Rectal smooth muscle tissue (tissue), 1 donor: ENCODE measurements at regions not wholly inside any gene's neighbourhood (a gene's known extent, or its start where the extent isn't known, plus 50 kb on each side); places are given as distances from the start of the nearest gene placed in this dataset.

Experiments used
- H3K27ac ChIP-seq: one replicate; pipeline ENCODE4 v1.7.0; 2013; ENCODE audit warnings: low read depth, low read length, inconsistent platforms
- H3K27me3 ChIP-seq: one replicate; pipeline ENCODE4 v1.7.0; 2013; ENCODE audit warnings: low read length; ENCODE audit not compliant: control insufficient read depth, insufficient read depth
- H3K36me3 ChIP-seq: one replicate; pipeline ENCODE4 v1.7.0; 2013; ENCODE audit warnings: low read length; ENCODE audit not compliant: control insufficient read depth, insufficient read depth
- H3K4me1 ChIP-seq: one replicate; pipeline ENCODE4 v1.7.0; 2013; ENCODE audit warnings: low read length; ENCODE audit not compliant: control insufficient read depth, insufficient read depth
- H3K4me3 ChIP-seq: one replicate; pipeline ENCODE4 v1.7.0; 2013; ENCODE audit warnings: low read length
- H3K9ac ChIP-seq: one replicate; pipeline ENCODE4 v1.7.0; 2013; ENCODE audit warnings: low read length

GRCh38 chr15:94535298-94536048 lies 304.1 kb downstream of the MCTP2 start:
- H3K36me3 ChIP-seq, result no peaks in the 10 kb centered on the region

DNA sequence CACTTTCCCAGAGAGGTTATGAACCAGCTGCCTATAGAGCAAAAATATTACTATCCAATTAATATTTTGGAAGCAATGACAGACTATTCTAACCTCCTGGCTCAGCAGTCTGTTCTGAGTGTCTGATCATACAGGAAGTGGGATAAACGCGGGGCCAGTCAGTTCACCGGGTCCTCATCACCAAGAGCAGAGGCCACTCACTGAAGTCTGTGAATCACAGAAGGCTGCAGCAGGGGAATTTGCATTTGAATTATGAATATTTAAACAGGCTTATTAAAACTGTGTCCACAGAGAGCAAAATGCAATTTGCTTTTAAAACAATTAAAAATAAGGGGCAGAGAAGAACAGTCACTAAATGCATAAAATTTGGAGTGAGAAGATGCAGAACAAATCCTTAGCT lies 305.2 kb downstream of the MCTP2 start:
- H3K9ac ChIP-seq, result no peak overlapping the region
- no peaks in the 10 kb centered on the region for H3K27me3 ChIP-seq
- H3K36me3 ChIP-seq, result no peaks in the 10 kb centered on the region
- no peaks in the 10 kb centered on the region for H3K4me1 ChIP-seq
- H3K4me3 ChIP-seq, result no peak overlapping the region
- no peak overlapping the region for H3K27ac ChIP-seq

More at GRCh38 chr15:94535298-94536048, 304.1 kb downstream of the MCTP2 start:
- H3K4me3 ChIP-seq, result no peak overlapping the region
- no peak overlapping the region for H3K9ac ChIP-seq
- H3K27ac ChIP-seq, result no peak overlapping the region
- H3K27me3 ChIP-seq, result no peaks in the 10 kb centered on the region
- no peaks in the 10 kb centered on the region for H3K4me1 ChIP-seq

GRCh38 chr15:94538280-94538679 lies 306.9 kb downstream of the MCTP2 start:
- Histone ChIP-seq H3K27ac (no peak overlapping the region), H3K4me1 (no peaks in the 10 kb centered on the region), H3K27me3 (no peaks in the 10 kb centered on the region), H3K9ac (no peak overlapping the region), H3K36me3 (no peaks in the 10 kb centered on the region), H3K4me3 (no peak overlapping the region)

DNA sequence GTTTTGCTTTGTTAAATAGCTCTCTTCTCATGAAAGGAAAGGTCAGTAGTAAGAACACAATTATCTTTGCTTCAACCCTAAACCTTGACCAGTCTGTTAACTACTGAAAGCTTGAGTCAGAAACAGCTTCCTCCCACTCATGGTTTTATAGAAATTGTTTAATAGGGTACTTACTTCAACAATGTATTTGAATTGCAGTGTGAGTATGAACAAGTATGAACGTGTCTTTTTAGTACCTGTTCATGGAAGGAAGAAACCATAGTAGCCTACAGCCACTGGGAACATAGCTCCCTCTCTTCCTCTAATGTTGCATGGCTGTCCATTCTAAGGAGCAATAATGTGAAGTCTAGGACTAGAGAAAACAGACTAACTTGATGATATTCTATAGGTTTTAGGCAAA lies 311.0 kb downstream of the MCTP2 start:
- Histone ChIP-seq H3K9ac (no peak overlapping the region), H3K27me3 (no peaks in the 10 kb centered on the region), H3K4me1 (no peaks in the 10 kb centered on the region), H3K4me3 (no peak overlapping the region), H3K27ac (no peak overlapping the region), H3K36me3 (no peaks in the 10 kb centered on the region)

DNA sequence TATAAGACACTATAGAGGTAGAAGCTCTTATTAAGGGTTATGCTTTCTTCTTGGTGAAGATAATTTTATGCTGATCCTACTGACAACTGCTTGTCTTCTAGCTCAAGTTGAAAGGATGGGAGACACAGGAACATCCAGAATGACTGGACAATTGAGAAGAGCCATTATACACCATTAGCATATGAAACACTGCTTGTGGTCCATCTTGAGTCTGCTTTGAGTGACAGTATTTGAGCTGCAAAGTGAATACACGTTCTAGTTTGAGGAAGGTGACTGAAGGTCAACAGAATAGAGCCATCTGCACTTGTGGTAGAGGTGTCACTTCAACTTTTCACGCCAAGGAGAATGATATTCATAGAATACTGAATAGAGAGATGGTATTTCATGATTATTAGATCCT lies 315.4 kb downstream of the MCTP2 start:
- H3K9ac ChIP-seq, result no peak overlapping the region
- H3K27ac ChIP-seq, result no peak overlapping the region
- H3K4me1 ChIP-seq, result no peaks in the 10 kb centered on the region
- no peak overlapping the region for H3K4me3 ChIP-seq
- H3K27me3 ChIP-seq, result no peaks in the 10 kb centered on the region
- H3K36me3 ChIP-seq, result no peaks in the 10 kb centered on the region

DNA sequence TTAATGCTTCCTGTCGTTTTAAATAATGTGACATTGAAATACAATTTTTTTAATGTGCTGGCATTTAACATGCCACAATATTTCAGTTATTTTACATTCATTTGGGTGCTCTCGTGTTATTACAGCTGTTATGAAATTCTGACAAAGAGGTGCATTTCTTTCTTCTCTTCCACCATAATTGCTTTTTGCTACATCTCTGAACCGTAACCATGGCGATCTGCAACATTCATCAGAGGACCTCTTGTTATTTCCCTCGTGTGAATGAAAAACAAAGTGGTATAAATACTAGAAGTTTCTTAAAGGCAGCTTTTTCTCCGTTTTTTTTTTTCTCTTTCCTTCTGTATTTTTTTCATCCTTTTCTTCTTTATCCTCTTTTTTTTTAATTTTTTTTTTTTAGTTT lies 316.4 kb downstream of the MCTP2 start:
- no peak overlapping the region for H3K4me3 ChIP-seq
- no peaks in the 10 kb centered on the region for H3K4me1 ChIP-seq
- no peaks in the 10 kb centered on the region for H3K27me3 ChIP-seq
- no peak overlapping the region for H3K27ac ChIP-seq
- no peaks in the 10 kb centered on the region for H3K36me3 ChIP-seq
- H3K9ac ChIP-seq, result no peak overlapping the region

DNA sequence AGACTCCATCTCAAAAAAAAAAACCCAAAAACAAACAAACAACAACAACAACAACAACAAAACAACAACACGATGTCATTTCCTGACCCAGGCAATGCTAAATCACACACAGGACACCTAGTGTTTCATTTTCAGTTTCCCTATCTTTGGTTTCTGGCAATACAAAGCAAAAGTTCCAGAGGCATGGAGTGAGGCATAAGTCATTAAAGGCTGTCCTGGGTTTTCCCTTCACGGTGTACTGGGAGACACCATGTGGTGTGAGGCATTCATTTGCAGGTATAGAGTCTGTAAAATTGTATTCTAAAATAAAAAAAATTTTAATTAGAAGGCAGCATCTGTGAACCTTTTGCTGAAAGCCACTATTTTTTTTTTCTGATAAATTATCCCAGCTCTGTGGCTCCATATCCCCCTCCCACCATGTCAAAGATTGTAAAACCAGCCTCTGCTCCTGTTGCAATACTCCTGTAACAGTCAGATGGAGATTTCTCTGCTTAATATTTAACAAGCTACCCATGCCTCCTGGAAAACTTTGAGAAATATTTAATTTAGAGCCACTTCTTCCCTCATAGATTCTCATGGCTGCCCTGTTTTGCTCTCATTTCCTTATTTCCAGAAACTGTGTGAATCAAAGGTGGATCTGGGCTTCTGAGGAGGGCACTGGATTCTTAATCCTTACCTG lies 324.6 kb downstream of the MCTP2 start:
- Histone ChIP-seq H3K27ac (no peak overlapping the region), H3K4me3 (no peak overlapping the region), H3K36me3 (no peaks in the 10 kb centered on the region), H3K4me1 (no peaks in the 10 kb centered on the region), H3K27me3 (no peaks in the 10 kb centered on the region), H3K9ac (no peak overlapping the region)

- Histone ChIP-seq H3K27me3 (no peaks in the 10 kb centered on the region), H3K27ac (no peak overlapping the region), H3K36me3 (no peaks in the 10 kb centered on the region), H3K9ac (no peak overlapping the region), H3K4me3 (no peak overlapping the region), H3K4me1 (no peaks in the 10 kb centered on the region)
Measured at GRCh38 chr15:94561036-94561689, 329.8 kb downstream of the MCTP2 start.

DNA sequence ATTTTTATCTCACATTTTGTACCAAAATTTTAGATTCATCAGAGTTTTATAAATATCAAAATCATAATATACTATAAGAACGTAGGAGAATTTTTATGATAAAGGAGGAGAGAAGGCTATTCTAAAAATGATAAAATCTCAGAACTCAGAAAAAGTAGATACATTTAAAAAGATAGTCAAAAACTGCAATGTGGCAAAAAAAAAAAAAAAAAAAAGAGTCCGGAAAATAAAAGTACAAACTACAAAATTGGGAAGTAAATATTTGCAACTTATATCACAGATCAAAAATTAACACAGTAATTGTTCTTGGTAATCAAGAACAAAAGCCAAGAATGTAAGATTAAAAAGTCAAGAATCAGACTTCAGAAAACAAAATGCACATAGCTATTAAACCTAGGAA lies 332.1 kb downstream of the MCTP2 start:
- no peak overlapping the region for H3K27ac ChIP-seq
- no peaks in the 10 kb centered on the region for H3K36me3 ChIP-seq
- H3K27me3 ChIP-seq, result no peaks in the 10 kb centered on the region
- H3K4me3 ChIP-seq, result no peak overlapping the region
- no peak overlapping the region for H3K9ac ChIP-seq
- no peaks in the 10 kb centered on the region for H3K4me1 ChIP-seq

DNA sequence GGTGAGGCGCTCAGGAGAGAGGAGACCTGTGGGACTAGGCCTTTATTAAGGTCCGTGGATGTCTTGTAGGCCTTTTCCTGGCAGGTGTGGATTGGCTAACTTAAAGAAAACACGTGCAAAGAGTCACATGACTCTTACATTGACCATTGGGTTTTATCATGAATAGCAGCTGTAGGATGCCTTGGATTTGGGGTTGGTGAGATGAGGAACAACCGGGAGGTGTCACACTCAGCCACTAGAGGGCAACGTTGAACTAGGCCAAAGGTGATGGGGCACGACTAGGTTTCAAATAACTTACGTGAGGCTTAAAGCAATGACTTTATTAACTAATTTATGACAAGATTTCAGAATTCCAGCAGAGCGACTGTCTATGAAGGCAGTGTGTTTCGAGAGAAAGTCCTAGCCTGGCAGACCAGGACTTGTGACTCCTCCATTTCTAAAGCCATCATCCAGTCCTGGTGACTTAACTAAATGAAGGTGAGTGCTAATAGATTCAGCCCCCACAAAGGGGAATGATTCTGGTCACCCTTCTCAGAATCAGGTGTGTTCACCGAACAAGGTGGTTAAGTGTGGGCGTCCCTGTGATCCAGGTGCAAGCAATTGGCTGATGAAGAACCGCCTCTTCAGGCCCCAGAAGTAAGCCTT lies 345.6 kb downstream of the MCTP2 start:
- H3K9ac ChIP-seq, result no peak overlapping the region
- no peak overlapping the region for H3K27ac ChIP-seq
- H3K4me1 ChIP-seq, result no peaks in the 10 kb centered on the region
- no peak overlapping the region for H3K4me3 ChIP-seq
- H3K36me3 ChIP-seq, result no peaks in the 10 kb centered on the region
- no peaks in the 10 kb centered on the region for H3K27me3 ChIP-seq

DNA sequence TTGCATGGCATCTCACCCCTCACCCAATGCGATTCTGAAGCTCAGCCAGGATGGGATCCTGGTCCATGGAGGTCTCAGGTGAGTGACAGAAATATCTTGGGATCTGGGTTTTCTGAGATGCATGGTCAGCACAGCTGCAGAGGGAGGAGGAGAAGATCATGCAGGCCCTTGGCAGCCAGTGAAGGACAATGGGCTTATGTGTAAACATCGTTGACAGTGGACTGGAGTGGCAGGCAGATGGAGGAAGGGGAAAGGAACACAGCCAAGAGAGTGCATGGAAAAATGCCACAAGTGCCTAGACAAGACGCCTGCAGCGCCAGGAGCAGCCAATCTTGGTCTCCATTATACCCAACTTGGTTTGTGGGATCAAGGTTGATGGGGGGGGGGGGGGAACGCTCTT lies 347.9 kb downstream of the MCTP2 start:
- Histone ChIP-seq H3K36me3 (no peaks in the 10 kb centered on the region), H3K4me1 (no peaks in the 10 kb centered on the region), H3K27ac (no peak overlapping the region), H3K9ac (no peak overlapping the region), H3K4me3 (no peak overlapping the region), H3K27me3 (no peaks in the 10 kb centered on the region)

- no peaks in the 10 kb centered on the region for H3K27me3 ChIP-seq
- H3K4me3 ChIP-seq, result no peak overlapping the region
- no peak overlapping the region for H3K9ac ChIP-seq
- no peaks in the 10 kb centered on the region for H3K36me3 ChIP-seq
- H3K27ac ChIP-seq, result no peak overlapping the region
- no peaks in the 10 kb centered on the region for H3K4me1 ChIP-seq
Measured at GRCh38 chr15:94580211-94580885, 349.0 kb downstream of the MCTP2 start.
